Panc1 (cell line): ENCODE measurements at regions not wholly inside any gene's neighbourhood (a gene's known extent, or its start where the extent isn't known, plus 50 kb on each side); places are given as distances from the start of the nearest gene placed in this dataset.

ENCODE experiments used
- CTCF ChIP-seq: fragments of 450-650 bp; IDR thresholded peaks from 2 replicates; pipeline ENCODE4 v1.5.1; 2017; ENCODE audit warnings: mild to moderate bottlenecking
- POLR2AphosphoS5 ChIP-seq: IDR thresholded peaks from 2 replicates; pipeline ENCODE4 v1.6.1; 2012; ENCODE audit warnings: mild to moderate bottlenecking, low read depth, low read length, moderate library complexity
- REST ChIP-seq, 2 experiments: IDR thresholded peaks; 2 replicates each; pipeline ENCODE4 v1.6.1; 2011 to 2012; ENCODE audit warnings: low read depth in 2 of 2, control low read depth in 1 of 2, low read length in 1 of 2, mild to moderate bottlenecking in 1 of 2, moderate library complexity in 1 of 2; ENCODE audit not compliant: insufficient read depth in 1 of 2
- SIN3A ChIP-seq: IDR thresholded peaks from 2 replicates; pipeline ENCODE4 v1.6.1; 2012; ENCODE audit warnings: low read depth, mild to moderate bottlenecking, low read length, moderate library complexity, borderline replicate concordance; ENCODE audit not compliant: insufficient read depth
- TCF7L2 ChIP-seq: IDR thresholded peaks from 2 replicates; pipeline ENCODE4 v1.6.1; 2011; ENCODE audit warnings: mild to moderate bottlenecking, low read depth, low read length, inconsistent platforms

GRCh38 chr3:168295027-168295426 lies 199.3 kb upstream of the GOLIM4 start:
- TF ChIP-seq CTCF (no peak), POLR2AphosphoS5 (no peak), REST (IDR thresholded peaks at IDR 0.05; ENCODE audit: insufficient read depth in 1 of 2, low read depth in 2 of 2, low read length in 1 of 2) (no peak), SIN3A (no peak), TCF7L2 (no peak)
